ENCODE measurements at regions not wholly inside any gene's neighbourhood (a gene's known extent, or its start where the extent isn't known, plus 50 kb on each side); places are given as distances from the start of the nearest gene placed in this dataset.

- Histone ChIP-seq H3K27me3 (no peaks in the 10 kb centered on the region), H3K9me3 (no peaks in the 10 kb centered on the region), H3K4me3 (no peak overlapping the region), H3K4me1 (peaks cover under 1 to 1% of the 10 kb centered on the region in 2 donors), H3K36me3 (no peaks in the 10 kb centered on the region), H3K27ac (no peak overlapping the region)
- in situ Hi-C loops (cut with MboI; ENCODE audit: low sequenced_read_pairs in 4 of 4) (no loop called here), intact Hi-C loops (cut with DNase I; ENCODE audit: low total_unique reads) (no loop called here)
- TF ChIP-seq POLR2A (IDR thresholded peaks at IDR 0.05), result no peak
- no peak for TF ChIP-seq CTCF (IDR thresholded peaks at IDR 0.05 in 4 of 5, conservative IDR thresholded peaks at IDR 0.05 in 1 of 5)
- DNase-seq (no peak), ATAC-seq (no peak)
Measured at GRCh38 chr5:57414191-57414590, 68.4 kb downstream of the ACTBL2 start.

GRCh38 chr5:57413145-57413544 lies 69.5 kb downstream of the ACTBL2 start:
- Histone ChIP-seq H3K4me3 (no peak overlapping the region), H3K9me3 (no peaks in the 10 kb centered on the region), H3K27me3 (no peaks in the 10 kb centered on the region), H3K36me3 (no peaks in the 10 kb centered on the region), H3K27ac (no peak overlapping the region), H3K4me1 (peaks cover 7 to 9% of the 10 kb centered on the region in 2 donors)
- in situ Hi-C loops (cut with MboI; ENCODE audit: low sequenced_read_pairs in 4 of 4) (no loop called here), intact Hi-C loops (cut with DNase I; ENCODE audit: low total_unique reads) (no loop called here)
- DNase-seq (no peak), ATAC-seq (no peak)
- TF ChIP-seq POLR2A (IDR thresholded peaks at IDR 0.05) (no peak), CTCF (IDR thresholded peaks at IDR 0.05 in 4 of 5, conservative IDR thresholded peaks at IDR 0.05 in 1 of 5) (no peak)

- H3K27ac ChIP-seq, result no peak overlapping the region
- no peaks in the 10 kb centered on the region for H3K36me3 ChIP-seq
- H3K9me3 ChIP-seq, result no peaks in the 10 kb centered on the region
- in situ Hi-C loops (cut with MboI; ENCODE audit: low sequenced_read_pairs in 4 of 4) (no loop called here), intact Hi-C loops (cut with DNase I; ENCODE audit: low total_unique reads) (no loop called here)
- no peaks in the 10 kb centered on the region for H3K27me3 ChIP-seq
- ATAC-seq, result no peak
- no peak for TF ChIP-seq CTCF (IDR thresholded peaks at IDR 0.05 in 4 of 5, conservative IDR thresholded peaks at IDR 0.05 in 1 of 5)
- TF ChIP-seq POLR2A (IDR thresholded peaks at IDR 0.05), result no peak
- H3K4me3 ChIP-seq, result no peak overlapping the region
- H3K4me1 ChIP-seq, result peaks cover 7 to 11% of the 10 kb centered on the region in 2 donors
- no peak for DNase-seq
Measured at GRCh38 chr5:57412680-57413079, 69.9 kb downstream of the ACTBL2 start.

GRCh38 chr5:57411982-57412381 lies 70.6 kb downstream of the ACTBL2 start:
- H3K4me3 ChIP-seq, result no peak overlapping the region
- DNase-seq, result no peak
- intact Hi-C loops (cut with DNase I; ENCODE audit: low total_unique reads), result no loop called here
- no peak for TF ChIP-seq CTCF (IDR thresholded peaks at IDR 0.05 in 4 of 5, conservative IDR thresholded peaks at IDR 0.05 in 1 of 5)
- TF ChIP-seq POLR2A (IDR thresholded peaks at IDR 0.05), result no peak
- in situ Hi-C loops (cut with MboI; ENCODE audit: low sequenced_read_pairs in 4 of 4), result no loop called here
- H3K36me3 ChIP-seq, result no peaks in the 10 kb centered on the region
- H3K27me3 ChIP-seq, result no peaks in the 10 kb centered on the region
- no peak overlapping the region for H3K27ac ChIP-seq
- H3K4me1 ChIP-seq, result peaks cover 7 to 11% of the 10 kb centered on the region in 2 donors
- no peak for ATAC-seq
- H3K9me3 ChIP-seq, result no peaks in the 10 kb centered on the region

Measured in gastrocnemius medialis (tissue), 4 donors.